ENCODE measurements at regions not wholly inside any gene's neighbourhood (a gene's known extent, or its start where the extent isn't known, plus 50 kb on each side); places are given as distances from the start of the nearest gene placed in this dataset.
A peak's percentile ranks its signal among the peaks of the same experiment; 100 is the strongest.
"Not testable (repeated sequence)": the region's sequence is repeated elsewhere in the genome, so short reads cannot be mapped to it uniquely, and the experiment has no call there.

DNA sequence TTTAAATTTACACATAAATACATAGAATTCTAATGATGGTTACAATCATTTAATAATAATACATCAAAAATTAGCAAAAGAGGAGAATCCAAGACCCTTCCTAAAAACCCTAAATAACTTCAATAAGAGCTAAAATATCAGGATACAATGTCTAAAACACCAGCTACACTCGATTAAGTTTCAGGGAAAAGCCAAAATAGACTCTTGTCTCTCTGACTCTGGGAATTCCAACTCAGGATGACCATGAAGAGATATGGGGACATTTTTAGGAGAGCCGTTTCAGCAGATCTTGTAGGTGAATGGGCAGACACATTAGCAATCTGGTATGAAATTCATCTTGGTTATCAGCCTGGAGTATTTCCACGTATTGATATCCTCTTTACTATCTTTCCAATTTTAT, 193.3 kb upstream of the NR3C1 start:
- no peak for ATAC-seq
- Mint-ChIP-seq H3K9me3 (peaks cover 0 to 6% of the 10 kb centered on the region in 2 donors), H3K36me3 (peaks cover 0 to 10% of the 10 kb centered on the region in 2 donors), H3K27ac (no peak overlapping the region)
- DNase-seq (ENCODE audit: low spot score in 2 of 2): no peak

DNA sequence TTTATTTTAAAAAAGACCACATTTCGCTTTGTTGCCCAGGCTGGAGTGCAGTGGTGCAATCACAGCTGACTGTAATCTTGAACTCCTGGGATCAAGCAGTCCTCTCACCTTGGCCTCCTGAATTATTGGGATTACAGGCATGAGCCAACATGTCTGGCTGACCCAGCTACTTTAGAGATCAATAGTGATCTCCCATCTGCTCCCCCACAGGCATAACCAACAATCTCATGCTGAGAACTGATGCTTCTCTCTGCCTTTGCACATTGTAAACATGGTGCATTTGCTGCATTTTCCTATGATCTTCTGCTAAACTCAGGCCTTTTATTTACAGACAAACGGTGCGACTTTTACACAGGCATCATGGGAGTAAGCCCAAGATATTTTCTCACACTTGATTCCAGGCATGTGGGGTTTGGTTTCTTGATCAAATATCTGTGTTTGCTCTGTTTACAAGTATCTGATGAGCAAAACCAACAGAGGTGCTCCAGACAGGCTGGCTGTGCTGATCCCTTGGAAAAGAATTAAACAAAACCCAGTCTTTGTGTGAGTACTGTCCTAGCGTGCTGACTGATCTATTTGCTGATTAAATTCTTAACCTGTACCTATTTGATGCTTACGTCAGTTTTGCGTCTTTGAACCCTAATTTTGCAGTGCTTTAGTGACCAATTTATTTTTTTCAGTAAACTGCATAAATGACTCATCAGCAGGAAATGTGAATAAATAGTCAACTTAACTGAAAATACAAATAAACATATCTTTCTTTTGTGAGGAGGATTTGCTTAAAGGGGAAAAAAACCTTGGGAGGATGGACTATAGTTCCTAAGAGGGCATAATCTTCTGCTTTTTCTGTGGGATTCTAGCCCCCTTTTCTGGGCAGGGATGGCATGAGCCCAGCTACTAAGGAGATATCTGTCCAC, 191.7 kb upstream of the NR3C1 start:
- Mint-ChIP-seq H3K27ac (no peak overlapping the region), H3K36me3 (peaks cover 0 to 10% of the 10 kb centered on the region in 2 donors), H3K9me3 (peaks cover 0 to 6% of the 10 kb centered on the region in 2 donors)
- ATAC-seq: no peak
- no peak for DNase-seq (ENCODE audit: low spot score in 2 of 2)

DNA sequence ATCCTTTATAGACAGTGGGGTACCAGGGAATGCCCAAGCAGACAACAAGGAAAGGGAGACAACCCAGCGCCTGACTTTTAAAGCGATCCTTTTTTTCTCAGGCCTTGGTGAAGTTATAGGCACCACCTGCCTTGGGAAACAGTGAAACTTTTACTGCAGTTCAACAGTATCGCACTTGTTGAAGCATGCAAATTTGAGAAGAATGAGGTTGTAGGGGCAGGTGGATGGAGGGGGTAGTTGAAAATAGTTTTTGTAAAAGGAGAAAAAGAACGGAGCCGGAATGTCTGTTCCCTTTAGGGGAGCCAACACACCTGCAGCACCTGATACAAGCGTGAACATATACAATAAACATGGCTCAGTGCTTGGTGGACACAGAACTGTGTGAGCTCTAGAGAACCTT, 190.2 kb upstream of the NR3C1 start:
- H3K36me3 Mint-ChIP-seq: peaks cover 0 to 10% of the 10 kb centered on the region in 2 donors
- DNase-seq (ENCODE audit: low spot score in 2 of 2) (no peak), ATAC-seq (no peak)
- H3K9me3 Mint-ChIP-seq: peaks cover 0 to 6% of the 10 kb centered on the region in 2 donors
- no peak overlapping the region for H3K27ac Mint-ChIP-seq

DNA sequence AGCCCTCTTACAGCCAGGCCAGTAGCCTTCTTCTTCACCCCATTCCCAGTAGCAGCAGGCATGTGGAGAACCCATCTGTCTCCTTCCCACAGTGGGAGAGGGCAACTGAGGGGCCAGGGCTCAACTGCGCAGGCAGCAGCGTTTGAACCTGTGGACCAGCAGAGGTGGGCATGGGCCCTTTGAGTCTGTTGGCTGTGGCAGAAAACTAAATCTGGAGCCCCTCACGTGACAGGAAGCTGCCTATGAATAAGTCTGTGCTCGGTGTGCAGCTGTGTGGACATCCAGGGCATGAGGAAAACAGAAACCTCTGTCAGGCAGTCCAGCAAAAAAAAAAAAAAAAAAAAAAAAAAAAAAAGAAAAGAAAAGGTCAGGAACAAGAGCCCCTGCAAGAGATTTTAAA, 189.2 kb upstream of the NR3C1 start:
- H3K9me3 Mint-ChIP-seq: peaks cover 0 to 3% of the 10 kb centered on the region in 2 donors
- peaks cover 0 to 2% of the 10 kb centered on the region in 2 donors for H3K36me3 Mint-ChIP-seq
- H3K27ac Mint-ChIP-seq: no peak overlapping the region
- ATAC-seq (peak in 1 of 2 donors; percentile 48), DNase-seq (ENCODE audit: low spot score in 2 of 2) (no peak)

DNA sequence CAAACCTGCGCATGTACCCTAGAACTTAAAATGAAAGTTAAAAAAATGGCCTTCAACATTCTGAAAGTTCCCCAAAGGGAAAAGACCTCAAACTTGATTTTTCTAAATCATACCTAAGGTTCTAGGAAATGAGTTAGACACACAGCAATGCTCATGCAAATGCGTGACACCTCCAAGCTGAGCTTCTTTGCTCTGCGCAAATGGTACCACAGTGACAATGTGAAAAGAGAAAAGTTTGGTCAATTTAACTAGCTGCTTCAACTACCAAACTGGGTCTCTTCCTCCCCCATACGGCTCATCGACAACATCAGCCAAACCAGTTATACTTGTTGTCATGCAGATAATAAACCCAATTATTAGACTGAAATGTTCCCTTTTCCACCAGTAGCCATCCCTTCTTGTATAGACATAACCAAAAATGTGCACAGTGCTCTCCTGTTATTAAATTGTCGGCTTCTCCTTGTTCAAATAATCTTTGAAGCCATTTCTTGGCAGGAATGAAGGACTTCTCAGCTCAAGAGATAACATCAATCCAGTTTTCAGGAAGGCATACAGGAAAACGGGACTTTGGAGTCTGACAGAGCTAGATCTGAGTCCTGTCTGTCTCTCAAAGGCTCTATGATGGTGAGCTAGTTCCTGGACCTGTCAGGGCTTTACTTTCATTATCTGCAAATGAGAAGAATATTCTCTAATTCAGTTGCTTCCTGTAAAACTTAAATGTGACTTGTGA, 185.6 kb upstream of the NR3C1 start:
- ATAC-seq: no peak
- H3K36me3 Mint-ChIP-seq: no peaks in the 10 kb centered on the region
- peaks cover 0 to 4% of the 10 kb centered on the region in 2 donors for H3K9me3 Mint-ChIP-seq
- no peak for DNase-seq (ENCODE audit: low spot score in 2 of 2)
- no peak overlapping the region for H3K27ac Mint-ChIP-seq

DNA sequence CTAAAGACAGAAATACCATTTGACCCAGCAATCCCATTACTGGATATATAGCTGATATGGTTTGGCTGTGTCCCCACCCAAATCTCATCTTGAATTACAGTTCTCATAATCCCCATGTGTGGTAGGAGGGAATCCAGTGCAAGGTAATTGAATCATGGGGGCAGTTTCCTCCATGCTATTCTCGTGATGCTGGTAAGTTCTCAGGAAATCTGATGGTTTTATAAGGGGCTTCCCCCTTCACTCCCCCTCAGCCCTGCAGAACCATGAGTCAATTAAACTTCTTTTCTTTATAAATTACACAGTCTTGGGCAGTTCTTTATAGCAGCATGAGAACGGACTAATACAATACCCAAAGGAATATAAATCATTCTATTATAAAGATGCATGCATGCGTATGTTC, 184.6 kb upstream of the NR3C1 start:
- not testable (repeated sequence) for H3K36me3 Mint-ChIP-seq; H3K9me3 Mint-ChIP-seq; H3K27ac Mint-ChIP-seq; DNase-seq (ENCODE audit: low spot score in 2 of 2)
- peak in 1 of 2 donors; percentile 62 for ATAC-seq

DNA sequence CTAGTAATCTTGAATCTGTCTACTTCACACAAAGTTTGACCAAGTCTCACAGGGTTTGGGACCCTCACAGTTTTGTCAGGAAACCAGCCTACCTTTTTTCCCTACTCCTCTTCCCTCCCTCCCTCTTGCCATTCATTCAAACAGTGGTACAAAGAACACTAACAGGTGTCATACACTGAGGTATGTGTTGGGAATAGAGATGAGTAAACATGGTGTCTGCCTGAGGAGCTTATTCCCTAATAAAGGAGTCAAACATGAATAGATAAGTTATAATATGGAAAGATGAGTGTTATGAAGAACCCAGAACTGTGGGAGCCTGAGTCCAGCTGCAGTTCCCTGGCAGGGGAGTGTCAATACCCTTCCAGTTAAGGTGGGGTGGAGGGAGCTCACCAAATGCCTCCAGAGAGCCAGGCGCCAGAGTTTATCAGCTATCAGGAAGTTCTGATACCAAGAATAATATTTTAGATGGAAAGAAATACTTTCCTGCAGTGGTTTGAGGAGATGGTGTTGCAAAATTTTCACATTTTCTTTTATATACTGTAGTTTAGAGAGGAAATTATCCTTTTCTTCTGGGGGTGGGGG, 183.4 kb upstream of the NR3C1 start:
- H3K9me3 Mint-ChIP-seq: peaks cover 0 to 4% of the 10 kb centered on the region in 2 donors
- no peak overlapping the region for H3K27ac Mint-ChIP-seq
- no peaks in the 10 kb centered on the region for H3K36me3 Mint-ChIP-seq
- DNase-seq (ENCODE audit: low spot score in 2 of 2) (no peak), ATAC-seq (no peak)

DNA sequence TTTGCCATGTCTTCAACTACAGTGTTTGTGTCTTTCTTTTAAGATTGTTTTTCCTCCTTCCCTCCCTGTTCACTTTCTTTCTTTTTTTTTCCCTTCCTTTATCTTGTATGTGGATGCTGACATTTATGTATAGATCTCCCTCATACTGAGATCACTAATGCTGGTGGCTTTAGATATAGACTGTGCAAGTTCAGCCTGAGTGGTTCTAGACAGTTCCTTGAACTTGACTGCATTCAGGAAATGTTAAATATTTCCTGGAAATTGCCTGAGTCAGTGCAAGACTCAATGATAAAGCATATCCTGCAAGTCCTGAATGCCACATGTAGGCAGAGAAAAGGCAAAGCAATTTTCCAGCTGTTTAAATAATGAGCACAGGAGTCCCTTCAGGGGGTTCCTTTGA, 182.5 kb upstream of the NR3C1 start:
- H3K9me3 Mint-ChIP-seq: peaks cover 0 to 4% of the 10 kb centered on the region in 2 donors

DNA sequence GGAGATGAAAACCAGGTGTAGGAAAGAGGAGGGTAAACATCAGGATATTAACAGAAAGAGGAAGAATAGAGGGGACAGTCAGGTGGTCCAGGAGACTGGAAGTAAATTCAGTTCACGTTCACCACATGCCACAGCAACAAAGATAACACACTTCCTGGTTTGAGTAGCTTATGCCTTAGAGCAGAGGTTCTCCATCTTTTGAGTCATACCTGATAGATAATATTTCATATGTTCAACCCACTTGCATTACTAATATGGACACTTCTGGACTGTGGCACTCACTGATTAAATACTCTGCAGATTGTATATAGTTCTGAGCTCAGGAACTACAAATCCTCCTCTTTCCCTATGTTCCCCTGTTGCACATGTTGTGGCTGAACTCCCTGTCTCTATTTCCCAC, 179.9 kb upstream of the NR3C1 start:
- peak in 1 of 2 donors; percentile 56 for ATAC-seq
- no peak overlapping the region for H3K27ac Mint-ChIP-seq
- H3K9me3 Mint-ChIP-seq: peaks cover 0 to 4% of the 10 kb centered on the region in 2 donors
- no peak for DNase-seq (ENCODE audit: low spot score in 2 of 2)
- H3K36me3 Mint-ChIP-seq: no peaks in the 10 kb centered on the region

More for the DNA sequence above, 182.5 kb upstream of the NR3C1 start:
- Mint-ChIP-seq H3K27ac (no peak overlapping the region), H3K36me3 (no peaks in the 10 kb centered on the region)
- DNase-seq (ENCODE audit: low spot score in 2 of 2): no peak
- ATAC-seq: peak in 1 of 2 donors; percentile 68

DNA sequence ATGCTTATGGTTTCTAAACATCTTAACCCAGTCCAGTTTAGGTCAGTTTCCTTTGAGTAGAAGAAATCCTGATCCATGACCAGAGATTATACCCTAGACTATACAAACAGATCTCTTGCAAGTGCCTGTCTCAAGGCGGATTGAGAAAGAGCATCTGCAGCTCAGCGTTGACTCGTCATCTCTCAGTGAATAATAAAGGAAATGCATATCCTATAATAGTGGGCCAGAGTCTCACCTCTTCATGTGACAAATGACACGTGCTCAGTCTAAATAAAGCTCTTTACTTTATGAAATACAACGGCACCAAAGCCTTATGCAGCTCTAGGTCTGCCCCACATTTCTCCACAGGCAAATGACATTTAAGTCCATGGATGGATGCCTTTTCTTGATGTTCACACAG, 179.4 kb upstream of the NR3C1 start:
- DNase-seq (ENCODE audit: low spot score in 2 of 2) (no peak), ATAC-seq (no peak)
- Mint-ChIP-seq H3K36me3 (no peaks in the 10 kb centered on the region), H3K27ac (no peak overlapping the region), H3K9me3 (peaks cover 0 to 4% of the 10 kb centered on the region in 2 donors)

DNA sequence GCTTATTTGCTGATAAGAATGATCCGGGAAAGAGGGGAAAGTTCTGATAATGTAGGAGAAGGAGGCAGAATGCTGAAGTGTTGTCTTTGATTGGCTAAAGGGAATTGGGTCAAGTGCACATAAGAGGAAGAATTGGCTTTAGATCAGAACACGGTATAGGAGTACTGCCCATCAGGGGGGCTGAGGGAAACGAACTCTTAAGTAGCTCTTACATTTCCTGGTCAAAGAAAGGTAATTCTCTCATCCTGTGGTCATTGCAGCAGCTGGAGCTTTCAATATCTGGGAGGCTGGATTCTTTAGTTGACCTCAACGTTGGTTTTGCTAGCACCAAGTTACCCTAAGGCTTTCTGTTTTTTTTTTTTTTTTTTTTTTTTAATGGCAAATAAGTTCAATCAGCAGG, 178.7 kb upstream of the NR3C1 start:
- Mint-ChIP-seq H3K27ac (no peak overlapping the region), H3K9me3 (peaks cover 0 to 4% of the 10 kb centered on the region in 2 donors), H3K36me3 (no peaks in the 10 kb centered on the region)
- DNase-seq (ENCODE audit: low spot score in 2 of 2): no peak
- no peak for ATAC-seq

DNA sequence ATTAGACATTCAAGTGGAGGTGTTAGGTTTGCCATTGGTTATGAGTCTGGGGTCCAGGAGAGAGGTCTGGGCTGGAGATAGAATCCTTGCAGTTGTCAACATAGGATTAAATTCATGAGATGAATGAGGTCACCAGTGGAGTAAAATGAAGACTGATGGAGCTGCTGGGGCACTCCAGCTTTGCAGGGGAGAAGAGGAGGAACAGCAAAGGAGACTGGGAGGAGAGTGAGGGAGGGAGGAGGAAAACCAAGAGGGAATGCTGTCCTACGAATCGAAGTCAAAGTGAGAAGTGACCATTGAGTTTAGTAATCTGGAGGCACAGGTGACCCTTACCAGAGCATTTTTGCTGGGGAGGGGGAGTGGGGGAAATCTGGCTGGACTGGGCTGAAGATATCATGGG, 178.2 kb upstream of the NR3C1 start:
- Mint-ChIP-seq H3K9me3 (peaks cover 0 to under 1% of the 10 kb centered on the region in 2 donors), H3K36me3 (no peaks in the 10 kb centered on the region), H3K27ac (no peak overlapping the region)
- DNase-seq (ENCODE audit: low spot score in 2 of 2): no peak
- no peak for ATAC-seq

DNA sequence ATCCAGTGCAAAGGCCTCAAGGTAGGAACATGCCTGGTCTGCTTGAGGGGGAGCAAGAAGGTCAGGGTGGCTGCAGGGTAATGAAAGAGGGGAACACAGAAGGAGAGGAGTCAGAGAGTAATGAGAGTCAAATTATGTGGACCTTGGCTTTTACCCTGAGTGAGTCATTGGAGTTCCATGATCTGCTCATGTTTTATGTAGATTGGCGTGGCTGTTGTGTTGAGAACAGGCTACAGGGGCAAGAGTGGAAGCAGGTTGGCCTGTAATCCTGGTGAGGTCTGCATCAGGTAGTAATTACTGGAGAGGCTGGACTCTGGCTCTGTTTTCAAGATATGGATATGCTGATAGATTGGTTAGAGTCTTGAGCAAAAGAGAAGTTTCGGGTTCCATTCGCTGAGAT, 177.7 kb upstream of the NR3C1 start:
- ATAC-seq: no peak
- Mint-ChIP-seq H3K27ac (no peak overlapping the region), H3K36me3 (no peaks in the 10 kb centered on the region), H3K9me3 (no peaks in the 10 kb centered on the region)
- no peak for DNase-seq (ENCODE audit: low spot score in 2 of 2)

DNA sequence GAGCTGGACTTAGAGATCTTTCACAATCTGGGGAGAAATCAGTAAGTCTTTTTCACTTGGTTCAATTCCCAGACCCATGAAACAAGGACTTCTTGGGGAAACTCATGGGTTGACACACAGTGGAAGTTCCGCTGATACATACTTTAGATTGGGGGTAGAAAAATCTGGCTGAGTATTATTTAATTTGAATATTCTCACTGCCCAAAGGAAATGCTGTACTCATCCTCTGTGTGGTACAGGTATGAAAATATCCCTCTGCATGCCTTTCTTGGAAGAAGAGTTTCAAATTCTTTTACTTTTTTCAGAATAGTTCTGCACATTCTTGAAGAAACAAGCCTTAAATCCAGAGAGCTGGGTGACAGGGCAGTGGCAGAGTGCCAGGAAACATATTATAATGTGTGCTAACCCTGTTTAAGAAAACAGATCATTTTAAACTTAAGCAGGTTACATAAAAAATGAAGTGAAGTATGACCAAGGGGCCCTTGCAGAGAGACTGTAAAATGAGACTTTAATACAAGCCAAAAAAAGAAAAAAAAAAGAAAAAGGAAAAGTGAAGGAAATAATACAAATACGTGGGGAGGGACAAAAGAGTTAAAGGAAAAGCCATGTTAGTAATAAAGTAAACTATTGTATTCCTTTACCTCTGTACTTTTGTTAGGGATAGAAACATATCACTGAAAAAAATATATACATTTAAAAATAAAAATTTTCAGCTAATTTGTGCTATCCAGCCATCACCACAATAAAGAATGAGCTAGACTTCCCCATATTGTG, 173.4 kb upstream of the NR3C1 start:
- no peak for DNase-seq (ENCODE audit: low spot score in 2 of 2)
- H3K27ac Mint-ChIP-seq: no peak overlapping the region
- H3K36me3 Mint-ChIP-seq: no peaks in the 10 kb centered on the region
- no peak for ATAC-seq
- peaks cover 0 to 5% of the 10 kb centered on the region in 2 donors for H3K9me3 Mint-ChIP-seq

DNA sequence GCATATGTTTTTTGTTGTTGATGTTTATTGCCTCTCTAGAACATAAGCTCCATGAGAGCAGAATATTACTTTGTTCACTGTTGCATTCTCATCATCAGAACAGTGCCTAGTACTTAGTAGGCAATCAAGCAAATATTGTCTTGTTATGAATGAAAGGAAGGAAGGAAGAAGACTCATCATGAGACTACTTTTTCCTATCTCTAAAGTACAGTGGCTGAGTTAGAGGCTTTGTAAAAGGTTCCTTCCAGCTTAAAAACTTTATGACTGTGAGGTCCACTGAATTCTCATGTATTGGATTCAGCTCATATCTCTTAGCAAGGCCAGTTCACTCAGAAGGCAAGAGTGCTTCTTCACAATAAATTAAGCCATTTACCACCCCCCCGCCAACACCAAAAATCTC, 171.8 kb upstream of the NR3C1 start:
- H3K9me3 Mint-ChIP-seq: peaks cover 0 to 5% of the 10 kb centered on the region in 2 donors
- H3K36me3 Mint-ChIP-seq: no peaks in the 10 kb centered on the region
- peak in 1 of 2 donors; percentile 35 for ATAC-seq
- no peak for DNase-seq (ENCODE audit: low spot score in 2 of 2)
- no peak overlapping the region for H3K27ac Mint-ChIP-seq

DNA sequence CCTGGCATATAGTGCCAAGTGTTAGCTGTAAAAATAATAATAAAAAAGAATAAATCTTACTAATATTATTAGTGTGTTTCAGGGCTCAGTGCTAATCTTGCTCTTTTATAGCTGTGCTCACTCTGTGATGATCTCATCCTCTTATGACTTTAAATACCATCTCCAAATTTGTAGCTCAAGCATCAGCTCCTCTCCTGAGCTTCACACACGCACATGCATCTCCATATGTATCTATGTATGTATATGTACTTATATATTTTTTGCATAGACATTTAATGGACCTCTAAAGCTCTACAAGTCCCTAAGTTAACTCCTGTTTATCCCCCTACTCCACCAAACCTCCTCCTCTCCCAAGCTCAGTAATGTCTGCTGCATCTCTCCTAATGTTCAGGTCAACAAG, 170.8 kb upstream of the NR3C1 start:
- DNase-seq (ENCODE audit: low spot score in 2 of 2): no peak
- Mint-ChIP-seq H3K36me3 (no peaks in the 10 kb centered on the region), H3K9me3 (peaks cover 0 to 5% of the 10 kb centered on the region in 2 donors), H3K27ac (no peak overlapping the region)
- ATAC-seq: no peak
